H9 (cell line): ENCODE measurements at regions not wholly inside any gene's neighbourhood (a gene's known extent, or its start where the extent isn't known, plus 50 kb on each side); places are given as distances from the start of the nearest gene placed in this dataset.

ENCODE experiments used
- DNase-seq: peaks from one replicate; pipeline ENCODE4 v3.0.0-alpha.2; 2017
- H2AFZ ChIP-seq: one replicate; pipeline ENCODE4 v1.6.1; 2013; ENCODE audit warnings: mild to moderate bottlenecking, low read length, control low read depth, moderate library complexity
- H2AK5ac ChIP-seq: 2 replicates; pipeline ENCODE4 v1.6.1; 2013; ENCODE audit warnings: low read length, control low read depth, mixed read lengths; ENCODE audit not compliant: insufficient read length
- H2BK120ac ChIP-seq: one replicate; pipeline ENCODE4 v1.6.1; 2013; ENCODE audit warnings: low read depth, mild to moderate bottlenecking, low read length, control low read depth, inconsistent platforms; ENCODE audit not compliant: poor library complexity, severe bottlenecking
- H2BK12ac ChIP-seq: 2 replicates; pipeline ENCODE4 v1.6.1; 2013; ENCODE audit warnings: low read length, control low read depth, mixed read lengths, low read depth; ENCODE audit not compliant: insufficient read length
- H2BK15ac ChIP-seq: 2 replicates; pipeline ENCODE4 v1.6.1; 2013; ENCODE audit warnings: low read depth, low read length, control low read depth
- H2BK20ac ChIP-seq: one replicate; pipeline ENCODE4 v1.6.1; 2013; ENCODE audit warnings: low read depth, mild to moderate bottlenecking, low read length, control low read depth, inconsistent platforms; ENCODE audit not compliant: poor library complexity, severe bottlenecking
- H2BK5ac ChIP-seq: 2 replicates; pipeline ENCODE4 v1.6.1; 2013; ENCODE audit warnings: low read length, control low read depth, mixed read lengths; ENCODE audit not compliant: insufficient read length
- H3K14ac ChIP-seq: 2 replicates; pipeline ENCODE4 v1.6.1; 2013; ENCODE audit warnings: low read length, control low read depth; ENCODE audit not compliant: insufficient read depth
- H3K18ac ChIP-seq: 2 replicates; pipeline ENCODE4 v1.6.1; 2013; ENCODE audit warnings: low read depth, mild to moderate bottlenecking, mixed read lengths, low read length, control low read depth; ENCODE audit not compliant: insufficient read length
- H3K23ac ChIP-seq: 2 replicates; pipeline ENCODE4 v1.6.1; 2013; ENCODE audit warnings: low read length, control low read depth, mixed read lengths, low read depth; ENCODE audit not compliant: insufficient read length
- H3K23me2 ChIP-seq: 2 replicates; pipeline ENCODE4 v1.6.1; 2013; ENCODE audit warnings: low read depth, mild to moderate bottlenecking, mixed read lengths, low read length, control low read depth; ENCODE audit not compliant: insufficient read length, poor library complexity, severe bottlenecking
- H3K27ac ChIP-seq: 2 replicates; pipeline ENCODE4 v1.5.1; 2013; ENCODE audit warnings: low read length, control low read depth, mixed read lengths, low read depth; ENCODE audit not compliant: insufficient read length
- H3K27me3 ChIP-seq: 2 replicates; pipeline ENCODE4 v1.6.1; 2013; ENCODE audit warnings: low read length, control low read depth, inconsistent platforms; ENCODE audit not compliant: insufficient read depth
- H3K4ac ChIP-seq: 2 replicates; pipeline ENCODE4 v1.6.1; 2013; ENCODE audit warnings: low read depth, mild to moderate bottlenecking, control low read depth, inconsistent platforms, low read length, moderate library complexity
- H3K4me1 ChIP-seq: 2 replicates; pipeline ENCODE4 v1.6.1; 2013; ENCODE audit warnings: low read length, control low read depth, inconsistent platforms; ENCODE audit not compliant: insufficient read depth
- H3K4me2 ChIP-seq: 2 replicates; pipeline ENCODE4 v1.6.1; 2013; ENCODE audit warnings: low read length, control low read depth, mixed read lengths; ENCODE audit not compliant: insufficient read length, insufficient read depth
- H3K56ac ChIP-seq: 2 replicates; pipeline ENCODE4 v1.6.1; 2013; ENCODE audit warnings: low read depth, mild to moderate bottlenecking, mixed read lengths, low read length, control low read depth; ENCODE audit not compliant: insufficient read length
- H3K79me1 ChIP-seq: 2 replicates; pipeline ENCODE4 v1.6.1; 2013; ENCODE audit warnings: low read depth, mild to moderate bottlenecking, moderate library complexity, low read length, control low read depth, inconsistent platforms; ENCODE audit not compliant: insufficient read depth, poor library complexity, severe bottlenecking
- H3K79me2 ChIP-seq: 2 replicates; pipeline ENCODE4 v1.6.1; 2013; ENCODE audit warnings: low read length, control low read depth, inconsistent platforms; ENCODE audit not compliant: insufficient read depth
- H3K9ac ChIP-seq: 2 replicates; pipeline ENCODE4 v1.6.1; 2013; ENCODE audit warnings: low read length, control low read depth, mixed read lengths; ENCODE audit not compliant: insufficient read length; ENCODE audit errors: extremely low read depth
- H3K9me3 ChIP-seq: one replicate; pipeline ENCODE4 v1.6.1; 2013; ENCODE audit warnings: low read depth, low read length, inconsistent platforms; ENCODE audit not compliant: control insufficient read depth
- H3T11ph ChIP-seq: one replicate; pipeline ENCODE4 v1.6.1; 2013; ENCODE audit warnings: mild to moderate bottlenecking, low read length, control low read depth, inconsistent platforms
- H4K20me1 ChIP-seq: one replicate; pipeline ENCODE4 v1.6.1; 2013; ENCODE audit not compliant: control insufficient read depth, insufficient read length, insufficient read depth
- H4K5ac ChIP-seq: 2 replicates; pipeline ENCODE4 v1.6.1; 2013; ENCODE audit warnings: low read depth, mild to moderate bottlenecking, mixed read lengths, low read length, control low read depth; ENCODE audit not compliant: insufficient read length
- H4K8ac ChIP-seq: replicated peaks from 2 replicates; pipeline ENCODE4 v1.6.1; 2013; ENCODE audit warnings: low read length, control low read depth, mixed read lengths, low read depth; ENCODE audit not compliant: insufficient read length
- H4K91ac ChIP-seq: 2 replicates; pipeline ENCODE4 v1.6.1; 2013; ENCODE audit warnings: low read depth, mild to moderate bottlenecking, moderate library complexity, mixed read lengths, low read length, control low read depth; ENCODE audit not compliant: insufficient read length
- H3K27ac Mint-ChIP-seq, 3 experiments: 2 replicates in 2 of 3; 3 replicates in 1 of 3; pipeline ENCODE4 v1.8.0; 2020 to 2021; ENCODE audit warnings: mixed read lengths in 3 of 3, mild to moderate bottlenecking in 1 of 3, moderate library complexity in 1 of 3
- H3K27me3 Mint-ChIP-seq: 2 replicates; pipeline ENCODE4 v1.8.0; 2021; ENCODE audit warnings: low read depth, mild to moderate bottlenecking, moderate library complexity, mixed read lengths
- H3K36me3 Mint-ChIP-seq, 3 experiments: 2 replicates in 2 of 3; 3 replicates in 1 of 3; pipeline ENCODE4 v1.8.0; 2020 to 2021; ENCODE audit warnings: low read depth in 3 of 3, mixed read lengths in 3 of 3; ENCODE audit not compliant: insufficient read depth in 1 of 3
- H3K4me1 Mint-ChIP-seq, 2 experiments: 2 replicates each; pipeline ENCODE4 v1.8.0; 2020; ENCODE audit warnings: mixed read lengths in 2 of 2
- H3K4me3 Mint-ChIP-seq, 2 experiments: 2 replicates in 1 of 2; 3 replicates in 1 of 2; pipeline ENCODE4 v1.8.0; 2020 to 2021; ENCODE audit warnings: mild to moderate bottlenecking in 2 of 2, mixed read lengths in 2 of 2, moderate library complexity in 1 of 2
- H3K9me3 Mint-ChIP-seq, 2 experiments: 2 replicates in 1 of 2; 3 replicates in 1 of 2; pipeline ENCODE4 v1.8.0; 2020; ENCODE audit warnings: mild to moderate bottlenecking in 2 of 2, mixed read lengths in 2 of 2, moderate library complexity in 1 of 2
- WGBS: extraction: QIAGEN DNeasy Blood & Tissue Kit; methylation state at CpG from one replicate; pipeline ENCODE4 v1.1.7; 2013; ENCODE audit warnings: missing lambda C conversion rate, low lambda C conversion rate, mixed read lengths; ENCODE audit not compliant: insufficient read length; ENCODE audit errors: extremely low coverage; 5-methylcytosine and 5-hydroxymethylcytosine counted together
- TF ChIP-seq, protein P1 (sequence below): fragments of 200-600 bp; sonication (generic); conservative IDR thresholded peaks from 3 replicates; pipeline ENCODE4 v1.8.0; 2021; ENCODE audit warnings: antibody characterized with exemption, mild to moderate bottlenecking

DNA sequence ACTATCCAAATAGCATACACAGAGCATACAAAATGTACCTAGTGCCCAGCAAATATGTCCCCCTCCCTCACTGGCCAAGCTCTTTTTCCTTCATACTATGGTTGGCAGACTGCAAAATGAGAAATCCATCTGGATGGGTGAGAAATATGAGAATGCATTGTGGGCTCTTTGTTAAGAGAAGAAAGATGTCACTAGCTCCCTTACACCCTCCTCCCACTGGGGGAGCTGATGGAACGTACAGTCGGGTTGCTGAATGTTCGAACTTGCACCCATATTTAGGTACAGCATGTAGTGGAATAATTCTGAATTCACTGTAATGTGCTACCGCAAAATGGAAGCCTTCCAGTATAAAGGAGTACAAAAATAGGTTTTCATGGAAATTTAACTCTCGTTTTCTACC is 377.4 kb downstream of the GRIN2B start:
- Mint-ChIP-seq H3K9me3 (0 out of 5 replicates have a peak, but pooled peaks cover 0 to 2% of the 10 kb centered on the region in 2 experiments), H3K4me3 (no peak overlapping the region), H3K27ac (no peak overlapping the region), H3K36me3 (no peaks in the 10 kb centered on the region; a peak in 2 of 7 replicates), H3K27me3 (no peaks in the 10 kb centered on the region), H3K4me1 (peaks cover 7 to 10% of the 10 kb centered on the region in 2 experiments)
- Histone ChIP-seq H3K27me3 (no peaks in the 10 kb centered on the region), H3K9ac (no peak overlapping the region), H2BK20ac (no peak overlapping the region), H2BK120ac (no peak overlapping the region), H3K23me2 (no peaks in the 10 kb centered on the region), H2BK5ac (no peak overlapping the region), H3K79me1 (no peaks in the 10 kb centered on the region), H3K14ac (no peak overlapping the region), H2AK5ac (no peak overlapping the region), H3K4me1 (no peaks in the 10 kb centered on the region; the same call in 1 of the 2 replicates), H3K18ac (no peak overlapping the region), H3K27ac (no peak overlapping the region), H3K79me2 (no peaks in the 10 kb centered on the region), H3K9me3 (no peaks in the 10 kb centered on the region), H4K20me1 (no peaks in the 10 kb centered on the region), H3K23ac (no peak overlapping the region), H3K4me2 (no peak overlapping the region), H3K4ac (no peak overlapping the region), H2BK12ac (no peak overlapping the region), H3T11ph (no peak overlapping the region), H4K5ac (no peak overlapping the region), H4K91ac (no peak overlapping the region), H3K56ac (no peak overlapping the region), H2AFZ (no peak overlapping the region), H4K8ac (no peak overlapping the region), H2BK15ac (no peak overlapping the region)
- TF ChIP-seq, protein P1, sequence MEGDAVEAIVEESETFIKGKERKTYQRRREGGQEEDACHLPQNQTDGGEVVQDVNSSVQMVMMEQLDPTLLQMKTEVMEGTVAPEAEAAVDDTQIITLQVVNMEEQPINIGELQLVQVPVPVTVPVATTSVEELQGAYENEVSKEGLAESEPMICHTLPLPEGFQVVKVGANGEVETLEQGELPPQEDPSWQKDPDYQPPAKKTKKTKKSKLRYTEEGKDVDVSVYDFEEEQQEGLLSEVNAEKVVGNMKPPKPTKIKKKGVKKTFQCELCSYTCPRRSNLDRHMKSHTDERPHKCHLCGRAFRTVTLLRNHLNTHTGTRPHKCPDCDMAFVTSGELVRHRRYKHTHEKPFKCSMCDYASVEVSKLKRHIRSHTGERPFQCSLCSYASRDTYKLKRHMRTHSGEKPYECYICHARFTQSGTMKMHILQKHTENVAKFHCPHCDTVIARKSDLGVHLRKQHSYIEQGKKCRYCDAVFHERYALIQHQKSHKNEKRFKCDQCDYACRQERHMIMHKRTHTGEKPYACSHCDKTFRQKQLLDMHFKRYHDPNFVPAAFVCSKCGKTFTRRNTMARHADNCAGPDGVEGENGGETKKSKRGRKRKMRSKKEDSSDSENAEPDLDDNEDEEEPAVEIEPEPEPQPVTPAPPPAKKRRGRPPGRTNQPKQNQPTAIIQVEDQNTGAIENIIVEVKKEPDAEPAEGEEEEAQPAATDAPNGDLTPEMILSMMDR: no peak; the same call in 2 of the 3 replicates
- WGBS: no CpG with 5 or more reads among the region's 5 CpGs
- no peak for DNase-seq
